NCI-H2196 (cell line): ENCODE measurements at regions not wholly inside any gene's neighbourhood (a gene's known extent, or its start where the extent isn't known, plus 50 kb on each side); places are given as distances from the start of the nearest gene placed in this dataset.
"Not testable (repeated sequence)": the region's sequence is repeated elsewhere in the genome, so short reads cannot be mapped to it uniquely, and the experiment has no call there.

Experiments
- DNase-seq: peaks from one replicate; lab custom pipeline; 2025; ENCODE audit not compliant: unreplicated experiment; lab: John Stamatoyannopoulos, UW

- DNase-seq = no peak
Observed at GRCh38 chr6:11307226-11307625, 74.8 kb upstream of the NEDD9 start.

GRCh38 chr6:11304946-11305345 lies 72.5 kb upstream of the NEDD9 start:
- no peak for DNase-seq

GRCh38 chr6:11299876-11300428 lies 67.5 kb upstream of the NEDD9 start:
- not testable (repeated sequence) for DNase-seq

GRCh38 chr6:11299421-11299784 lies 66.9 kb upstream of the NEDD9 start:
- DNase-seq = not testable (repeated sequence)

- DNase-seq = no peak
Observed at GRCh38 chr6:11298651-11299420, 66.4 kb upstream of the NEDD9 start.

GRCh38 chr6:11297376-11297729 lies 64.9 kb upstream of the NEDD9 start:
- no peak for DNase-seq

- DNase-seq = no peak
Observed at GRCh38 chr6:11296449-11297375, 64.2 kb upstream of the NEDD9 start.

- DNase-seq = no peak
Observed at GRCh38 chr6:11295969-11296368, 63.5 kb upstream of the NEDD9 start.

GRCh38 chr6:11294228-11294627 lies 61.8 kb upstream of the NEDD9 start:
- no peak for DNase-seq

- DNase-seq = no peak
Observed at GRCh38 chr6:11292594-11293236, 60.2 kb upstream of the NEDD9 start.

- no peak for DNase-seq
Observed at GRCh38 chr6:11292091-11292490, 59.6 kb upstream of the NEDD9 start.

- no peak for DNase-seq
Observed at GRCh38 chr6:11291582-11291981, 59.1 kb upstream of the NEDD9 start.

- no peak for DNase-seq
Observed at GRCh38 chr6:11290027-11290426, 57.6 kb upstream of the NEDD9 start.

GRCh38 chr6:11288065-11288464 lies 55.6 kb upstream of the NEDD9 start:
- peak; percentile 74 for DNase-seq

- no peak for DNase-seq
Observed at GRCh38 chr6:11284996-11285395, 52.5 kb upstream of the NEDD9 start.

- DNase-seq = no peak
Observed at GRCh38 chr6:11283629-11284028, 51.2 kb upstream of the NEDD9 start.

- no peak for DNase-seq
Observed at GRCh38 chr6:11282875-11283274, 50.4 kb upstream of the NEDD9 start.
